Gastroesophageal sphincter (tissue), 4 donors: ENCODE measurements at regions not wholly inside any gene's neighbourhood (a gene's known extent, or its start where the extent isn't known, plus 50 kb on each side); places are given as distances from the start of the nearest gene placed in this dataset.

Experiments used
- ATAC-seq: fragments of 150-250 bp; one replicate; pipeline ENCODE4 v1.9.1; 2016; ENCODE audit warnings: mild to moderate bottlenecking, moderate library complexity
- H3K27ac ChIP-seq, 4 donors: fragments of 200-600 bp; sonication (generic) in 3 of 4; 1 replicate in 3 of 4; 2 replicates in 1 of 4; pipeline ENCODE4 v1.5.1; 2016 to 2019
- H3K27me3 ChIP-seq: fragments of 200-600 bp; sonication (generic); one replicate; pipeline ENCODE4 v1.5.1; 2019
- H3K36me3 ChIP-seq, 2 donors: fragments of 200-600 bp; sonication (generic); one replicate each; pipeline ENCODE4 v1.5.1; 2019; ENCODE audit warnings: control low read depth in 1 of 2
- H3K4me1 ChIP-seq, 3 donors: fragments of 200-600 bp; sonication (generic); 1 replicate in 2 of 3; 2 replicates in 1 of 3; pipeline ENCODE4 v1.5.1; 2016 to 2019; ENCODE audit warnings: control low read depth in 2 of 3
- H3K4me3 ChIP-seq, 2 donors: fragments of 200-600 bp; sonication (generic); one replicate each; pipeline ENCODE4 v1.5.1; 2019; ENCODE audit warnings: mild to moderate bottlenecking in 1 of 2, moderate library complexity in 1 of 2
- H3K9me3 ChIP-seq, 3 donors: fragments of 200-600 bp; sonication (generic); one replicate each; pipeline ENCODE4 v1.5.1; 2017 to 2019; ENCODE audit warnings: control low read depth in 2 of 3
- EP300 ChIP-seq: sonication (generic); formaldehyde crosslinking; IDR thresholded peaks from one replicate; pipeline ENCODE4 v1.6.1; 2017; ENCODE audit warnings: antibody characterized with exemption, mild to moderate bottlenecking
- POLR2A ChIP-seq, 2 donors: fragments of 450-650 bp; IDR thresholded peaks; one replicate each; pipeline ENCODE4 v1.6.1; 2017; ENCODE audit warnings: antibody characterized with exemption in 2 of 2, mild to moderate bottlenecking in 2 of 2, moderate library complexity in 1 of 2
- POLR2AphosphoS5 ChIP-seq: sonication (generic); formaldehyde crosslinking; IDR thresholded peaks from one replicate; pipeline ENCODE4 v1.6.1; 2017; ENCODE audit warnings: antibody characterized with exemption
- whole genome bisulfite sequencing, 2 donors: methylation state at CpG; one replicate each; pipeline ENCODE4 v1.1.5; 2018; ENCODE audit warnings: low coverage in 1 of 2; 5-methylcytosine and 5-hydroxymethylcytosine counted together
- TF ChIP-seq, protein P1 (sequence below), 4 experiments: fragments of 200-600 bp in 2 of 4; fragments of 450-650 bp in 2 of 4; sonication (generic) in 1 of 4; IDR thresholded peaks; one replicate each; pipeline ENCODE4 v1.5.1; 2017 to 2019; ENCODE audit warnings: antibody characterized with exemption in 4 of 4, mild to moderate bottlenecking in 2 of 4, moderate library complexity in 2 of 4

DNA sequence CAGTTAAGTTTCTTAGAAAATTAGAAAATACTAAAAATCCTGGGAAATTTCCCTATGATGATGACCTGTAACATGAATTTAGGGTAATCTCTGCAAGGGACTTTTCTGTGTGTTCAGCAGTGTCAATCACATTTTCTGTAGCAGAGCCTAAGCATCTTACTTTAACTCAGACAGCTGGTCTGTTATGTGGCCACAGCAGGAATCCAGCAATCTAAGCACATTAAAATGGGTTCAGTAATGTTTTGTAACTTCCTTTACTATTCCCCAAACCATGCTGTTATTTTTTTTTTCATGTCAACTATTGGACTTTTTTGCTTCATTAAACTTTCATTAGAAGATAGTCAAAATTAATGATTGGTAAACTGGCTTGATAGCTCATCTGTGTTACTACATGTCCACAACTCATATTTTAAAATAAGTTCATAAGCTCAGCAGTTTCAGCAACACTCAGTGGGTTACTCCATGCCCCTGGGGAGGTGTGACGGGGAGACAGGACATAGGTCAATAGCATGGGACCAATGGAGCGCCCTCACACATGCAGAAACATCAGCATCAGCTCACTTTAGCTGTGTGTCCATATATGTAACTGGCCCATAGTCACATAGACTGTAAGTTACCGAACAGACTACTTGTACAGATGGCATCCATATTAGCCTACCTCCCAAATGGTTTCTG, 168.0 kb upstream of the PACRGL start:
- TF ChIP-seq POLR2A (IDR thresholded peaks at IDR 0.05) (no peak), EP300 (no peak), POLR2AphosphoS5 (no peak)
- TF ChIP-seq, protein P1, sequence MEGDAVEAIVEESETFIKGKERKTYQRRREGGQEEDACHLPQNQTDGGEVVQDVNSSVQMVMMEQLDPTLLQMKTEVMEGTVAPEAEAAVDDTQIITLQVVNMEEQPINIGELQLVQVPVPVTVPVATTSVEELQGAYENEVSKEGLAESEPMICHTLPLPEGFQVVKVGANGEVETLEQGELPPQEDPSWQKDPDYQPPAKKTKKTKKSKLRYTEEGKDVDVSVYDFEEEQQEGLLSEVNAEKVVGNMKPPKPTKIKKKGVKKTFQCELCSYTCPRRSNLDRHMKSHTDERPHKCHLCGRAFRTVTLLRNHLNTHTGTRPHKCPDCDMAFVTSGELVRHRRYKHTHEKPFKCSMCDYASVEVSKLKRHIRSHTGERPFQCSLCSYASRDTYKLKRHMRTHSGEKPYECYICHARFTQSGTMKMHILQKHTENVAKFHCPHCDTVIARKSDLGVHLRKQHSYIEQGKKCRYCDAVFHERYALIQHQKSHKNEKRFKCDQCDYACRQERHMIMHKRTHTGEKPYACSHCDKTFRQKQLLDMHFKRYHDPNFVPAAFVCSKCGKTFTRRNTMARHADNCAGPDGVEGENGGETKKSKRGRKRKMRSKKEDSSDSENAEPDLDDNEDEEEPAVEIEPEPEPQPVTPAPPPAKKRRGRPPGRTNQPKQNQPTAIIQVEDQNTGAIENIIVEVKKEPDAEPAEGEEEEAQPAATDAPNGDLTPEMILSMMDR (IDR thresholded peaks at IDR 0.05): no peak
- no peaks in the 10 kb centered on the region for H3K9me3 ChIP-seq
- 96 to 97% methylated on average over 3 of the region's 3 CpGs for WGBS, 2 donors

DNA sequence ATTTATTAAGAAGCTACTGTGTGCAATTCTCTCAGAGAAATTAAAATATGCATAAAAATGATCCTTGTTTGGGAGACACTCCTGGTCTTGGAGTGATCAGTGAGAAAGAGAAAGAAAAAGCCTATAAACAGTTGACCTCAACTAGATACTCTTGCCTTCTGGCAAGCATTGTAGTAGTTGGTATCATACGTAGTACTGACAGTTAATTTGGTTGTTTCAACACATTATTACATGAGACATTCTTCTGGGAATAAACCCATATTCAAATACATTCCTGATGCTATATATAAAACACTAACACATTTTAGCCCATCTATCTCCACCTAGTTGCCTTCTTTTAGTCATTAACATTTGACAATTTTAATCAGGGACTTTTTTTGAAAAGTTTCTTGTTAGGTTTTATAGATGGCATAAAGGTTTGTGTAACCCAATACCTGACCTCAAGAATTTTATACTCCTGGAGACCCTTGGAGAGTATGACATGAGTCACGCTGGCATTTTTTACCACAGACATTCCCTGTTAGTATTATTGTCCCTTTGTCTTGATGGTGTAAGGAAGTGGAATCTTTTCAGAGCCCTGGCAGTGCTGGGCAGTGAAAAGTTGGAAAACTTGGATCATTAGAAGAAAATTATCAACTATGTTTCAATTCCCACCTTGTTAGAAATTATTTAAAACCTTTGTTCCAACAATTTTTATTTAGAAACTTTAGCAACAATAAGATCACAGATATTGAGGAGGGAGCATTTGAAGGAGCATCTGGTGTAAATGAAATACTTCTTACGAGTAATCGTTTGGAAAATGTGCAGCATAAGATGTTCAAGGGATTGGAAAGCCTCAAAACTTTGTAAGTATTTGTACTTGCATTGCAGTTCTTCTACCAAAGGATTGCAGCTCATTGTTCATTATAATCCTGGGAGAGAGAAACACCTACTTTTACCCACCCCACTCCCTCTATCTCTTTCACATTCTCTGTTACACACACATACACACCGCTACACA, 167.1 kb upstream of the PACRGL start:
- H3K9me3 ChIP-seq: no peaks in the 10 kb centered on the region
- no peaks in the 10 kb centered on the region for H3K27me3 ChIP-seq
- H3K4me3 ChIP-seq: no peak overlapping the region
- H3K36me3 ChIP-seq: peaks cover 0 to 59% of the 10 kb centered on the region in 2 donors
- no peak overlapping the region for H3K27ac ChIP-seq
- 83 to 85% methylated on average over 5 of the region's 5 CpGs for WGBS, 2 donors
- no peak for ATAC-seq
- H3K4me1 ChIP-seq: no peaks in the 10 kb centered on the region
- TF ChIP-seq POLR2A (IDR thresholded peaks at IDR 0.05) (no peak), EP300 (no peak), POLR2AphosphoS5 (no peak)
- TF ChIP-seq, protein P1 (IDR thresholded peaks at IDR 0.05): no peak

More for the DNA sequence above, 168.0 kb upstream of the PACRGL start:
- H3K36me3 ChIP-seq: peaks cover 0 to 59% of the 10 kb centered on the region in 2 donors
- H3K27ac ChIP-seq: no peak overlapping the region
- no peak for ATAC-seq
- H3K4me3 ChIP-seq: no peak overlapping the region
- H3K4me1 ChIP-seq: no peaks in the 10 kb centered on the region
- no peaks in the 10 kb centered on the region for H3K27me3 ChIP-seq

DNA sequence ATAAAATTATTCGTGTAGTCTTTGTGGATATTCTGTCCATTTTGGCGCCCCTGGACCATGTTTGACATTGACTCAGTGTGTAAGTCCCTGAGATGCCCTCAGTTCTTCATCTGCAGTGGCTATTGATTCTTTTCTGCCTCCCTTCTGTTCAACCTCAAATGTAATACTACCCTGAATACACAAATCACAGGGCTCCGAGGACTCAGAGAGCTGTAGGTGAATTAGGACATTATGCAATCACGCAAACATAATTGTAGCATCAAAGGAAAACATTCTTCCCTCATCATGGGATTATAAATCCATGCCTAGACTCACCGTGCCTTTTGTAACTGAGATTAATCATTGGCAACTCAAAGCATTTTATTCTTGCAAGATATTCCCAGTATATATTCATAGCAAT, 161.4 kb upstream of the PACRGL start:
- H3K9me3 ChIP-seq: no peaks in the 10 kb centered on the region
- 61 to 76% methylated on average over 4 to 5 of the region's 5 CpGs for WGBS, 2 donors
- no peaks in the 10 kb centered on the region for H3K27me3 ChIP-seq
- no peak overlapping the region for H3K27ac ChIP-seq
- peaks cover 0 to 34% of the 10 kb centered on the region in 2 donors for H3K36me3 ChIP-seq
- no peak overlapping the region for H3K4me3 ChIP-seq
- no peak for ATAC-seq
- no peaks in the 10 kb centered on the region for H3K4me1 ChIP-seq
- TF ChIP-seq, protein P1 (IDR thresholded peaks at IDR 0.05): no peak
- TF ChIP-seq POLR2A (IDR thresholded peaks at IDR 0.05) (no peak), POLR2AphosphoS5 (no peak), EP300 (no peak)

- H3K9me3 ChIP-seq: no peaks in the 10 kb centered on the region
- peaks cover 3 to 4% of the 10 kb centered on the region in 2 donors for H3K36me3 ChIP-seq
- no peaks in the 10 kb centered on the region for H3K27me3 ChIP-seq
- H3K4me3 ChIP-seq: no peak overlapping the region
- WGBS, 2 donors: 34 to 51% methylated on average over 2 of the region's 2 CpGs
- no peak overlapping the region for H3K27ac ChIP-seq
- H3K4me1 ChIP-seq: peaks cover 0 to 19% (median 3%) of the 10 kb centered on the region in 3 donors
- TF ChIP-seq POLR2AphosphoS5 (no peak), POLR2A (IDR thresholded peaks at IDR 0.05) (no peak), EP300 (no peak)
- TF ChIP-seq, protein P1 (IDR thresholded peaks at IDR 0.05): no peak
- no peak for ATAC-seq
Observed at GRCh38 chr4:20543131-20543530, 157.1 kb upstream of the PACRGL start.
